GM21381 (cell line): ENCODE measurements at regions not wholly inside any gene's neighbourhood (a gene's known extent, or its start where the extent isn't known, plus 50 kb on each side); places are given as distances from the start of the nearest gene placed in this dataset.

ENCODE experiments used
- ATAC-seq: cut with Tn5 transposase; IDR thresholded peaks from one replicate; pipeline ENCODE4 v1.9.1; 2021; ENCODE audit warnings: mild to moderate bottlenecking, moderate library complexity; ENCODE audit not compliant: unreplicated experiment

DNA sequence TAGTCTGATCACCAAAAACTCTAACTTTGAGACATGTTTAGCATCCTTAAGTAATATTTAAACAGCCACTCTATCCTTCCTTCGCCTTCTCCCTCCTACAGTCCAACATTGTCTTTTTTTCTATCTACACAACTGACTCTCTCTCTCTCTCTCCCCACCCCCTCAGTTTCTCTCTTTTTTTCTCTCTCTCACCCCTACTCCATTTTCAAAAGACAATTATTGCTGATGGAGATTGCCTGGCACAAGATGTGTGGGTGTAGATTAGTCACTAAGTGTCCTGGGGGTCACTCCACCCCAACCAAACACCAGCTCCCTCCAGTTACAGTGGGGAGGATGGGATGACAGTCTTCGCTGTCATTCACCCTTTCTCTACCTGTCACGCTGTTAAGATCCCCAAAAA, 94.5 kb upstream of the NFIA start:
- no peak for ATAC-seq

DNA sequence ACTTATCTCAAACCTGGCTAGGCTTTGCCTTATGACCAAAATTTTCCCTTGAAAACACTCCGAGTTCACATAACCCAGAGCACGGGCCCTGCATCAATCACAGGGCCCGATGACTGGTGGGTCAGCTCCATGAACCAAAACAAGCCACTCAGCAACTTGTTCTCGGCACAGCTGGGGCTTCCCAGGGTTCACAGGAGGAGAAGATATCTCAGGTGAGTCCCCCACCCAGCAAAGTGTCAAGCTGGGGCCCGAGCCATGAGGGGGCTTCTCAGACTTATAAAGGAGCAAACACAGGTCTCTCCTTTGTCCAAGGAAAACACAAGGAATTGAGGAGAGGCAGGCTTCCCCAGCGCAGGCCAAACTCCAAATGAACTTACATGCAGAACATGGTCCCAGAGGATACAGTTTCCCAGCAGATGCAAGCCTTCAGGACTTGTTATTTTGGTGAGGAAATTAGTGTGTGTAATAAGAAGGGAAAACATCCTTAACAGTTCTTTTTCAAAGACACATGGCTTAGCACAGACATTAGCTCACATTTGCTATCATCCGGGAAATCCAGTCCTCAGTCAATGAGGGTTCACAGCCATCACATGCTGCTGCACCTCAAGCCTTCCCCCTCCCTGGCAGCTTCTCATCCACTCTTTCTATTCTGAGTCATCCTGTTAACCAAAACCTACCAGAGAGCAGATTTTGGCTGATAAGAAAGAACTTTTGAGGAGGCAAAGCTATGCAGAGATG, 98.1 kb upstream of the NFIA start:
- no peak for ATAC-seq

- no peak for ATAC-seq
These were observed 98.7 kb upstream of the NFIA start for GRCh38 chr1:60983701-60984061.

DNA sequence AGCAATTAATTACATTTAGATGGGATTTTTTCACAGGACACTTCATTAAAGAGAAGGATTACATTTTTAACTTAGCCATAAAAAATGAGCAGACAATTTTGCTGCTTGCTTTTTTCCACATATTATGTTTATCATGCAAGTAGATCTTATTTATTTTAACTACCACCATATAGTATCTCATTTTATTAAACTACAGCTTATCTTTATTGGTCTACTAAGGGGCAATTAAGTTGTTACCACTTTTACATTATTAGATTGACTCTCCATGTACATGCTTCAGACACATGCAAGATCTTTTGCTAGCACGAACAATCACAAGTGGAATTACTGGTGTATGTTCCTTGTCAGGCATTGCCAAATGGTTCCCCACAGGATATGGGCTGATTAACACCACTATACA, 99.8 kb upstream of the NFIA start:
- no peak for ATAC-seq

DNA sequence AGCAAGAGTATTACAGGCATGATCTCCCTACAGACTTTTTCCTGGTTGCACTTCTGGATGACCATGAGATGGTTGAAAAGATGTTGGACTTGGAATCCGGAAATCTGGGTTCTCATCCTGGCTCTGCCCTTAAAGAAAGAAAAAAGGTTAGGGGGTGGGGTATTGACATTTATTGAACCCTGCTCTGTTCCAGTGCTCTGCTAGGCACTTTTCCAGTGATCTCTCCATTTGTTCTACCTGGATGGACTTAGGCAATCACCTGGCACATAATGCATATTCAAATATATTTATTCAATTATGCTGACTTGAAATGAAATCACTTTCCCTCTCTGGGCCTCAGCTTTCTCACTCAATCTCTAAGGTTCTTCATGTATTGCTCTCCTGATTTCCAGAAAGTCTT, 101.0 kb upstream of the NFIA start:
- no peak for ATAC-seq

DNA sequence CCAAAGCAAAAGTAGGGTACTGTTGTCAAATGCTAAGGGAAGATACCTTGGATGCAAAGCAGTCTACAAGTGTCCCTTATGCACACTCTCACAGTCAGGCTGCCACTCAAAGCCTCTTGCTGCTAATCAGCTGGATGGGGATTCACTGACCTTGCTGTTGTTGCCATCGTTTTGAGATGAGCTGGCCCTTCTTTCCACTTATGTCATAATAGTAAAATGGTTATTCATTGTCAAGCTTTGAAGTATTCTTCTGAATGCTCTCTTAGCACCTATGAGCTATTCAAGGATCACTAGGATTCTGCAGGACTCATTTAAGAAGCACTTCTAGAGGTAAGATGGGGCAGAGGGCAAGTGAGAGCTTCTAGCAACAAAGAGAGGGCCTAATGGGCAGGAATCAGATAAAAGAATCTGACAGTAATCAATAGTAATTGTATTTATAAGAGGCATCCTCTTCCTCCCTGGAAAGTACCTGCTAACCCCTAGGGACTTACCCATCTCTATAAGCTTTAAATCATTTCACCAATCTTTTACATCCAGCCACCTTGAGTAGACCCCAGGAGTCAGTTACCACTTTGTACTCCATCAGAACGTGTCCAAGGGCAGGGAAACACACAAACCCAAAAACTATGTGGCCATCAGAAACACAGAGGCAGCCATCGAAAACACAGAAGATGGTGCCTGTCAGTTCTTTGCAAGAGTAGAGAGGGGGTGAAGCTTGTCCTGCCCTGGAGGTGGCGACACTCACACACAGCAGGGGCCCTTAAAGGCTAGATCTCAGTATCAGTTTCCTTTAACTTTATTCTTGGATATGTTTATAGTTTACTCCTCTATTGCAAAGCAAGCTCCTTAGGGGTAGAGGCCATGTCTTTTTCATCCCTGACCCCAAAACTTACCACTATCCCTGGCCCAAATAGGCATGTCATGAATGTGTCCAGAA, 103.7 kb upstream of the NFIA start:
- peak; percentile 67 for ATAC-seq

DNA sequence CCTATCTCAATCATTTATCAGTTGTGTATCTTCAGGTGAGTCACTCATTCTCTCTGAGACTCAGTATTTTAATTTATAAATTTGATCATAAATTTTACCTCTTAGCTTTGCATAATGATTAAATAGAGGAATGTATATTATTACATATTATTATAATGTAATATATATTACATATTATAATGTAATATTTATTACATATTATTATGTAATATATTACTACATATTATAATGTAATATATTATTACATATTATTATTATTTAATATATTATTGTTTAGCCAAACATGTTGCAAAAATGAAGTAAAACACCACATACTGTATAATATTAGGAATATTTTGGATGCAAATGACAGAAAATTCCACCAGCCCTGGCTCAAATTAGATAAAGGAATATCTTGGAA, 104.7 kb upstream of the NFIA start:
- ATAC-seq = no peak

DNA sequence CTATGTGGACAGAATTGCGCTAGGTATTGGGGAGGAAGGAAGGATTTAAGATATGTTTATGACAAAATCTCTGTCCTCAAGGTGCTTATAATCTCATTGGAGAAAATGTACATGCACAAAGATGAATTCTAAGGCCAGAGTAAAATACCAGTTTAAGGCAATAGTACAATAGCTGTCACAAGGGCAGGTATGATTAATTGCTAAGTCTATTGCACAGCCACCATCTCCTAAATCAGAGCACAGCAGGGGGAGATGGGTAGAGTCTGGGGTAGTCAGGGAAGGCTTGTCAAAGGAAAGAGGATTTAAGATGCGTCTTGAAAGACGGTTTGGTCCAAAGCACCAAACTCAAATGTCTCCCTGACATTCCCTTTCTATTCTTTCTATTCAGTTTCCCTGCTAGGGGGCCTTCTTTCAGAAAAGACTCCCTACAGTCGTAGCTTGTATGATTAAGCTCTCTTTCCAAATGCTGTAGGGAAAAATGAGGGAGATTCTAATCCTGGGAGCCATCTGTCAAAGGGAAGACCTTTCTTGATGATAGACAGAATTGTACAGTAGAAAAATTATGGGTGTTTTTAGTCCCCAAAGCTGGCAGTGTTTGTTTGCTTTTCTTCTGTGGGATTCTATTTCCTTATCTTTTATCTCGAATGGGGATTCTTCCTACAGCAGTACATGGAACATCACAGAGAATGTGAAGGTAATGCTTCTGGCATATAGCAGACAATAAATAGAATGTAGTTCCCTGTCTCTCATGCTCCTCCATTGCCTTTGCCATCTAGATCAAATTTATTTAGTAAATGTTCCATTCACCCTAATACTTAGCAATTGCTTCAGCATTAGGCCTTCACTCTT, 107.6 kb upstream of the NFIA start:
- ATAC-seq = no peak

DNA sequence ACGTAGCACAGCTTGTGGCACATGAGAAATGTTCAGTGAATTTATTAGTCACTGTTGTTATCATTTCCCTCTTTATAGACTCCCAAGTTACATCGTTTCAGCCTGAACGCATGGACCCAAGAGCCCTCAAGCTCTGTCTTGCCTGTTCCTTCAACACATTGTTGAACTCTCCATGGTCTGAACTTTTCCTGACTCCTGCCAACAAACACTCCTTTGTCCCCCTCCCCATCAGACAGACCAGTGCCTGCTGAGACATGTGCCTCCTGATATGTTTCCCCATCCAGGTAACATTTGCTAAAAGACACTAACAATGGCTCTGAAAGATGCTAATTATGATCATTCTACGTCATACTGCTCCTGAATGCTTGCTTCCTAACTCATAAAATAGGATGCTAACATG, 108.7 kb upstream of the NFIA start:
- ATAC-seq = no peak

GRCh38 chr1:60972841-60973364, 109.5 kb upstream of the NFIA start:
- no peak for ATAC-seq

DNA sequence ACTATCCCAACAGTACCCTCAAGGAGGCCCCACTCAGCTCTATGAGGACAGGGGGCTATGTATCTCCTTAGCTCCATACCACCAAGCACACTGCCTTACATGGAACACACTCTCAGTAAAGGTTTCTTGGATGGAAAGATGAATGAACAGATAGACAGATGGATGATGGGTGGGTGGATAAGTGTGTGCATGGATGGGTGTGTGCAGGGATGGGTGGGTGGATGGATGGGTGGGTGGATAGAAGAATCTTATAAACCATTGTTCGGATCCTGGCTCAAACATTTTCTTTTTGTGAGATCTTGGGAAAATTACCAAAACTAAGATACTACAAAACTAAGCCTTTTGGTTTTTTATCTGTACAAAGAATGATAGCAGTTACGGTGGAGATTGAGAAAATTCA, 111.0 kb upstream of the NFIA start:
- no peak for ATAC-seq

GRCh38 chr1:60969971-60970509, 112.3 kb upstream of the NFIA start:
- ATAC-seq = no peak

DNA sequence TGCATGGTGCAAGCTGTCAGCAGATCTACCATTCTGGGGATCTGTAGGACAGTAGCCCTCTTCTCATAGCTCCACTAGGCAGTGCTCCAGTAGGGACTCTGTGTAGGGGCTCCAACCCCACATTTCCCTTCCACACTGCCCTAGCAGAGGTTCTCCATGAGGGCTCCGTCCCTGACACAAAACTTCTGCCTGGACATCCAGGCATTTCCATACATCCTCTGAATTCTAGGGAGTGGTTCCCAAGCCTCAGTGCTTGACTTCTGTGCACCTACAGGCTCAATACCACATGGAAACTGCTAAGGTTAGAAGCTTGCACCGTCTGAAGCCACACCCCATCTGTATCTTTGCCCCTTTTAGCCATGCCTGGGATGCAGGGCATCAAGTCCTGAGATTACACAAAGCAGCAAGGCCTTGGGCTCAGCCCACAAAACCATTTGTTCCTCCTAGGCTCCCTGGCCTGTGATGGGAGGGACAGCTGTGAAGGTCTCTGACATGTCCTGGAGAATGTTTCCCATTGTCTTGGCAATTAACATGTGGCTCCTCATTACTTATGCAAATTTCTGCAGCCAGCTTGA, 117.0 kb upstream of the NFIA start:
- no peak for ATAC-seq

DNA sequence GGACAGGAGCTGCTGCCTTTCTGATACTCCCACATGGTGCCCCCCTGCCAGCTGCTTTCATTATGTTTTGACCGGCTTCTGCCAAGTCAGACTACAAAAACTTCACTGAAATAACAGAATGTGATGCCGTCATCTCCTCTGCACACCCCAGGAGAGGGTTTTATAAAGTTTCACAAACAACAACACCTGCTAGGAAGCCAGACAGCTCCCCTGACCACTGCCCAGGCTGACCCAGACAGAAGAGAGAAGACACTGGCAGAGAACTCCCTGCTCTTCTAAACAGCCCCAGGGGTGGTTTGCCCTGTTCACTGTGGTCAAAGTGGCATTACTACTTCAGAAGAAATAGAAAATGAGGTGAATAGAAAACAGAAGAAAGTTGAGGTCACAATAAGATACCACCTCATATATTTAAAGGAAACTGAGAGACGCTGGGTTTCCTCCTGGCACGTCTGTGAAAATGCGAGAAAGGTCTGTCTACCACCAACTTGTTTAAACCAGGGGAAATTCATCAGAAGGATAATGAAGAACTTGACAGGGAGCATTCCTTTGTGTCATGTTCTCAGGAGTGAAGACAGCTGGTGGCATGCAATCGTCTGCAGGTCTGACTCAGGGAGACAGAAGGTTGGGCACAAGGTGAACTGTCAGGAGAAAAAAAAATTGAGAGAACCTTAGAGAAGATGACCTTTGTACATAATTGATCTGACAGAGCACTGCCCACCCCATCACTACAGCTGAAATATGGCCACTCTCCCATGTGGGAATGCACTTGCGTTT, 119.0 kb upstream of the NFIA start:
- ATAC-seq = no peak

DNA sequence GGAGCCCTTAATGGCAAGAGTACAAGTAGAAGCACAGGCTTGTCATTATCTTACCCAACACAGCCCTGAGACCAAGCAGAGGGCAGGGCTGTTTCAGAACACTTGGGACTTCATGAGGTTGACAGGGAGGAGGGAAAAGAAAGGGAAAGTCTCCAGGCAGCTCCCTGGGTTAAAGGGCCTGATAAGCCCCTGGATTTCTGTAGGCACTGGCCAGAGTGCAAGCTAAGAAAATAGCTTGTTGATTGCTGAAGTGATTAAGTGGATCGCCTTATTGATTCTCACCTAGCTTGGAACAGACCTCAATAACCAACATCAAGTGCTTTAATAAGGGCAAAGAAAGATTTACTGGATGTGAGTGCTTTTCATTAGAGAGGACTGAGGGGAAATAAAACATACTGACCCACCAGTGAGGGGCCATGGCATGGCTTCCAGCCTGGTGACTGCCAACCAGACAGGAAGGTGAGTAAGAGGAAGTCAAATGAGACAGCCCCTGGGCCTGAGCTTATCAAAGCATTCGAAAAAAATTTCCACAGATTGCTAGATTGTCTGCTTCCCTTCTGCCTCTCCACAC, 121.4 kb upstream of the NFIA start:
- ATAC-seq = no peak

- ATAC-seq = no peak
These were observed 122.7 kb upstream of the NFIA start for GRCh38 chr1:60959701-60960100.

DNA sequence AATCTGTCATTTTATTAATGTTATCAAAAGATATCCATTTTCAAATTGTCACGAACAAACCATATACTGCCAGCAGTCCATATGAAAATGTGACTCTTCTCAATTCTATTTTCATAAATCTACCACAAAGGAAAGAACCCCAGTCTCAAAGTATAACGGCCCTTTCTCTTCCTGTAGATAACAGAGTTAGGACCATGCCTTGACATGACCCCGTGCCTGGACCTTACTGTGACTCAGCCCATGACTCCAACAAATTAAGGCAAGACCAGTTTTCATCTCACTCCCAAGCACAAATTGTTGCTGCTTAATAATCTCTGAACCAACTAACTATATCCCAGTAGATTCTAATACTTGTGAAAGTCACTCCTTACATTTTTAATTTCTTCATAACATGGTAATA, 124.4 kb upstream of the NFIA start:
- ATAC-seq = no peak

- ATAC-seq = no peak
These were observed 125.8 kb upstream of the NFIA start for GRCh38 chr1:60956520-60956919.

- ATAC-seq = no peak
These were observed 129.7 kb upstream of the NFIA start for GRCh38 chr1:60952612-60953111.
